Stimulated activated CD8-positive, alpha-beta memory T cell treated with anti-CD3 and anti-CD28 coated beads, Interleukin-15, amount 100 ng/mL, for 4 hours (primary cell): ENCODE measurements at regions not wholly inside any gene's neighbourhood (a gene's known extent, or its start where the extent isn't known, plus 50 kb on each side); places are given as distances from the start of the nearest gene placed in this dataset.
"Not testable (repeated sequence)": the region's sequence is repeated elsewhere in the genome, so short reads cannot be mapped to it uniquely, and the experiment has no call there.

Source experiments
- DNase-seq, 2 donors: peaks; one replicate each; pipeline ENCODE4 v3.0.0-alpha.2; 2020; ENCODE audit warnings: low read depth in 2 of 2

- DNase-seq, result no peak
These were observed 348.5 kb downstream of the RFC3 start for GRCh38 chr13:34166406-34166805.

DNA sequence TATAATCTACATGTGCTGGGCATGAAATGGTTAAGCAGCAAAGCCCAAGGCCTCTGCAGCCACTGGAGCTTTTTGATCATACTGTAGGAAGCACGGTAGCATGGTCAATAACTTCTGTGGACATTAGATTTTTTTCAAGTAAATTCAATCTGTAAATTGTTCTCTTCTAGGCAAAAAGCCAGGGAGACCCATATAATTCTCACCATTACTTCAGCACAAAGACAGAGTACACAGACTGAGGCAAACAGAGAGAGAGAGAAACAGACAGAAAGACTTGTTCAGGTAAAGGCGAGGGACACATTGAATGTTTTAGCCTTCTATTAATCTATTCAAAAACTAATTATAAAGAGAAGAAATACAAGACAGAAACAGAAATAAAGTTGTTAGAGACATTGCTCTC is 349.4 kb downstream of the RFC3 start:
- DNase-seq, result no peak

GRCh38 chr13:34172048-34172447 is 354.1 kb downstream of the RFC3 start:
- DNase-seq, result no peak

DNA sequence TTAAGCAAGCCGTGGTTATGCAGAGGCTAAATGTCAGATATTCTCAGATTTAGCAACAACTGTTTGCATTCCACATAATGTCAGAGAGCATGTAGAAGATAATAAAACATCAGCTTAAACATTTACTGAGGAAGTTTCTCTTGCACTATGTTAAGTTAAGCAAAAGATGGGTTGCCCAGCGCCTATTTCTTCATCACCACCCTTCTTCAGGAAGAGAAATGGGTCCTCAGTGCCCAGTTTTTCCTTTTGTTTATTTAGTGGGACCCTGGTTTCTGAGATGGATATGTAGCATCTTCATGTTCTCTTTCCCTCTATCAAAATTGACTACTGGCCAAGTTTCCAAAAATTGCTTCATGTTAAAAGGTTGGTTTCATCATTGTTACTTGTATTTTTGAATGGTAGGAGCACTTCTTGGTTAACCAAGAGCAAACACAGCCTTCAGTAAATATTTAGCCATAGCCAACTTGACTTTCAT is 356.8 kb downstream of the RFC3 start:
- DNase-seq, result no peak

- DNase-seq, result no peak
These were observed 357.6 kb downstream of the RFC3 start for GRCh38 chr13:34175551-34175950.

- no peak for DNase-seq
These were observed 358.7 kb downstream of the RFC3 start for GRCh38 chr13:34176633-34177032.

- no peak for DNase-seq
These were observed 361.5 kb downstream of the RFC3 start for GRCh38 chr13:34179481-34179880.

DNA sequence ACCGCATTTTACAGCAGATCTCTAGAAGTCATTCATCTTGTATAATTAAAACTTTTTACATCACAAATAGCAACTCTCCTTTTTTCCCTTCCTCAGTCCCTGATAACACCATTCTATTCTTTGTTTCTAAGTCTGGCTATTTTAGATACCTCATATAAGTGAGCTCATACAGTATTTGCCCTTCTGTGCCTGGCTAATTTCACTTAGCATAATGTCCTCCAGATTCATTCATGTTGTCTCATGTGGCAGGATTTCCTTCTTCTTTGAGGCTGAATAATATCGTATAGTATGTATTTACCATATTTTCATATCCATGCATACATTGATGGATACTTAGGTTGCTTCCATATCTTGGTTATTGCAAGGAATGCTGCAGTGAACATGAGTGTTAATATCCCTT is 362.0 kb downstream of the RFC3 start:
- DNase-seq, result no peak

GRCh38 chr13:34181256-34181655 is 363.3 kb downstream of the RFC3 start:
- not testable (repeated sequence) for DNase-seq

- DNase-seq, result no peak
These were observed 372.0 kb downstream of the RFC3 start for GRCh38 chr13:34189946-34190345.

DNA sequence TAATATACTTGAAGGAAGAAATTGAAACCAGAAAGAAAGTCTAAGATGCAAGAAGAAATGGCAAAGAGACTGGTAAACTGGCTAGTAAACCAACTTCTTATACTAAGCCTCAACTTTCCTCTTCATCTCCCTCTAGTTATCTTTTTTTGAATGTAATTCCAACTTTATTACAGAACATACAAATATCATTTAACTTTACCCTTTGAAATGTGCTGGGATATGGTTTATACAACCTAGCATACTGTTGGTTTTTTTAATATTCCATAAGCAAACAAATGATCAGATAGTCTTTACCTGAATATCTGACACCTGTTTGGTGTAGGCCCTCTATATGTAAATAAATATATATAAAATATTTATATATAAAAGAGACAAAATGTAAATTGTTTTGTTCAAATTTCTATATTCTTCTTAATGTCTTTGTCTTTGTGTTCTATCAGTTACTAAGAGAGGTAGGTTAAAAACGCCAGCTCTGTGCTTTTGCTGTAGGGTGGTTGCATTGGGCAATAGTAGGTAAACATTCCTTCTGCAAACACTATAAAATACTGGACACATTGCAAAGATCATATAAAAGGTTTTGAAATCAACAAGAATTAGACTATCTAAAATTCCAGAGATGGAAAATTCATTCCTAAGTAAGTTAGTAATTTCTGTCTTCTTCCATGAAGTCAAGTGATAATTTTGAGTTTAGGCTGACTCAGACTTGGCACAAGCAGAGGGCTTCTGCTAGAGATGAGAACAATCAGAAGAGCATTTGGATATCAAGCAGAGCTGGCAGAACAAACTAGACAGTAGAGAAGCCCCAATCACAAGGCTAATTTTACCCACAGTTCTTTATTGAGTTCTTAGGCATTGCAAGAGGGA is 383.3 kb downstream of the RFC3 start:
- no peak for DNase-seq

DNA sequence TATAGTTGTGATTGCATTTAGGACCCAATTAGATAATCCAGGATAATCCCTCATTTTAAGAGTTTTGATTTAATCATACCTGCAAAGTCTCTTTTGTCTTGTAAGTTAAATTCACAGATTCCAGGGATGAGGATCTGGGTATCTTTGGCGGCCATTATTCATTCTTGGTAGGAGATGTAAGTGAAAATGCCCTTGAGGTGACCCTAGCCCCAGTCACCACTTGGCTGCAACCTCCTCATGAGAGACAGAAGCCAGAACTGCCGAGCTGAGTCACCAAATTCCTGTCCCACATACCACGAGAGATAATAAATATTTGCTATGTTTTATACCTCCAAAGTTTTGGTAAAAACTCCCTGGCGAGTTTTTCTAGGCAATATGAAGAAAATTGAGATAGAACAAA is 389.4 kb downstream of the RFC3 start:
- no peak for DNase-seq

DNA sequence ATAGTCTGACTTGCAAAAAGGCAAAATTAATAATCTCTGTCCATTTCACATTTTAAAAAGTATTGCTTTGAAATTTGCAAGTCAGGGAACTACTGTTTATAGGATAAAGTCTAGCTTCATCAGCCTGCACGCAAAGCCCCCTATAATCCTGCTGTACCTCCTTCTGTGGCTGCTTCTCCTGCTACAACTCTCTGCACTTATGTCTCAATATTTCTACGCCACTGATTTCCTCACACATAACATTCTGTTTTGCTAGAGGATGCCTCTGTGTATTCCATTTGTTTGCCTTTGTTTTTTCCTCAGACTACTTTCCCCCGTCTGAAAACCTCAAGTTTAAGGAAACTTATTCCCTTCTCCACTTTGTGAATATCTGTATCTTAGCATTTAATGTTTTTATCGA is 389.9 kb downstream of the RFC3 start:
- no peak for DNase-seq

DNA sequence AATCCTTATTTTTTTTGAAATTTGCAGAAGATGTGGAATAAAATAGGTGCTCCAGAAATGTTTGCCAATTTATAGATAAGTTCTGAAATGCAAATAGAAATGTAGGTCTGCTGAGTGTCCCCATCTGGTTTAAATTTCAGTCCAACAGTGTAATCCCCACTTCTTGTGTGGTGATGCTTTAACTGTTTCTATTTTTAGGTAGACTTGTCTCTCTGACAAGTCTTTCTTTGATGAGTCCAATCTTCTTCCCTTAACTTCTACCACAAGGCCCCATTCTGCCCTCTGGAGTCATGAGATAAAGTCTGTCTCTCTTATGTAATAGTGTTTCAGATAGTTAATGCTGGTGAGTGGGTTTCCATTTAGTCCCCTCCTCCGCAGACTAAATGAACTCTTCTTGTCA is 390.4 kb downstream of the RFC3 start:
- DNase-seq, result no peak

GRCh38 chr13:34210341-34210740 is 392.4 kb downstream of the RFC3 start:
- no peak for DNase-seq

- DNase-seq, result no peak
These were observed 396.7 kb downstream of the RFC3 start for GRCh38 chr13:34214686-34215085.

GRCh38 chr13:34216256-34216655 is 398.3 kb downstream of the RFC3 start:
- DNase-seq, result no peak

- no peak for DNase-seq
These were observed 399.5 kb downstream of the RFC3 start for GRCh38 chr13:34217343-34218025.

- no peak for DNase-seq
These were observed 406.0 kb downstream of the RFC3 start for GRCh38 chr13:34223984-34224383.

DNA sequence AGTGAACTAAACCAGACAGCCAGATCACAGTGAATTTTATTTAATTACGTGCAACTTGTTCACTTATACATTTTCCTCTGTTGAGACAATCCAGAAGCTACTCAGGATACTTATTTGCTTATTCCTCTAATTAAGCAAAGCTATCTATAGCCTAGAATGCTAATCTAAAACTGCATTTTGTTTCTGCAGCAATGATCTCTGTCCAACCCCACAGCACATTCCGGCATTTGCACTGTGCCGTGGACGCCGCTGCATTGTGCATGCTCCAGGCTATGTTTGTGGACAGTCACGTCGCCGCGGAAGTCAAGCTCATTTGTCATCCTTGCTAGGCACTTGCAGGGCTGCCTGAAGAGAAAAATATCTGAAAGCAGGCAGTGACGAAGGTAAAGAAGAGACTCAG is 406.9 kb downstream of the RFC3 start:
- DNase-seq, result no peak

- DNase-seq, result no peak
These were observed 412.3 kb downstream of the RFC3 start for GRCh38 chr13:34230271-34230670.

DNA sequence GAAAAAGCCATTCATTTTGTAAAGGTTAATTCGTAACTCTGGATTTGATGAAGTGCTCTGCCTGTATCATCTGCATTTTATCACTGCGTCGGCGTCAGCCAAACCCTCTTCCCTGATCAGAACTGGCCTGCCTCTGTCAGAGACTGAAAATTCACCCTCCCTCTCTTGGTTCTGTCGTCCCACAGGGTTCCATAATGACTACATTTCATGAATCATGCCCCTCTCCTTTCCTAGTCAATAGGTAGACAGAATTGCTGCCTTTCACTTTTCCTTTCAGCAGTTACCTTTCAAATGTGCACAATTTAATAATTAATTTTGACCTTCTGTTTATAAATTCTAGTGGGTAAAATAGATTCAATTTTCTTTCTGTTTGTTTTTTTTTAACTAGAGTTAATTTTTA is 423.4 kb downstream of the RFC3 start:
- no peak for DNase-seq

DNA sequence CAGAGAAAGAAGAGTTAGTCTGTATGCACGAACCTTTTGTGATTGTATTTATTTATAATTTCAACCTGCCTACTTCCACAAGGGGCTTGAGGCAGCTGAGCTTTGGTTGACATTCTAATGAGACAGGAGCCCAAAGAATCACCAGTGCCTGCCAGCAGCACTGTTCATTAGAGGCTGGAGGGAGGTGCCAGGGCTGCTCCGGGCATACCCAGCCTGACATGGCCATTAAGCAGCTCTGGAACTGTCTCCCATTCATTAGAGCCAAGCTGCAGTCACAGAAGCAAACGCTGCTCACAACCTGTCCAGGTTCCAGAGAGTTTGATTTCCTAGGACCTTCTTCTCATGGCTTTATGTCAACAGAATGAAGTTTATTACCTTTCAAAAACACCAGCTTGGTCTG is 425.5 kb downstream of the RFC3 start:
- no peak for DNase-seq
